ENCODE measurements at regions not wholly inside any gene's neighbourhood (a gene's known extent, or its start where the extent isn't known, plus 50 kb on each side); places are given as distances from the start of the nearest gene placed in this dataset.

DNA sequence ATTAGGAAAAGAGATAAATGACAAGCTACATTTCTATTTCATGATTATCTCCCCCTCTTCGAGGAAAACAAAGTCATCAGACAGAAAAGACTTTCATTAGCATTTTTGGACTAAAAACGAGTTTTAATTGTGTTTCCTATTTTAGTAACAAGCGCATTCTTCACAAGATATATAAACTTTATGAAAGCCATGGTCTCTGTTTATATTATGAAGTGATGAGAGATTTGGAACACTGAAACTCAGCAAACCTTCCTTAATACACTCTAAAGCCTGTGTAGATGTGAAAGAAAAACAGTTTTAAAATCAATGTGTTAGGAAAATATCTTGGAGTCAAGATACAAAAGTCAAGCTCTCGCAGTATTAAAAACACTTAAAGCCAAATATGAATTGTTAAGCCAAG is 539.1 kb downstream of the LRFN5 start:
- Histone ChIP-seq H3K4me3 (ENCODE audit: insufficient read depth, low read depth, low read length) (no peak overlapping the region), H2AK5ac (ENCODE audit: low read depth, low read length) (no peak overlapping the region), H4K91ac (ENCODE audit: insufficient read depth, low read depth, low read length) (no peak overlapping the region), H3K9me3 (ENCODE audit: control insufficient read depth, insufficient read depth, low read length) (no peaks in the 10 kb centered on the region), H3K56ac (ENCODE audit: extremely low read depth, insufficient read depth, low read length) (no peak overlapping the region), H3K14ac (replicated peaks; ENCODE audit: low read depth, low read length) (no peak overlapping the region; the same call in 1 of the 2 replicates), H3K36me3 (ENCODE audit: control insufficient read depth, insufficient read depth, low read length) (no peaks in the 10 kb centered on the region), H2AFZ (replicated peaks; ENCODE audit: low read length, poor library complexity) (no peak overlapping the region), H4K8ac (ENCODE audit: low read depth in 2 of 2, low read length in 2 of 2) (no peak overlapping the region; a peak in 1 of 4 replicates), H2AK9ac (replicated peaks; ENCODE audit: low read depth, low read length, poor library complexity) (no peak overlapping the region), H3K9ac (ENCODE audit: low read depth, low read length) (no peak overlapping the region), H3K4ac (ENCODE audit: low read depth, low read length) (no peak overlapping the region), H4K5ac (ENCODE audit: low read depth, low read length) (no peak overlapping the region), H3K4me1 (ENCODE audit: control insufficient read depth, insufficient read depth, low read length) (no peaks in the 10 kb centered on the region; the same call in none of the 2 replicates), H3K79me1 (ENCODE audit: low read depth in 1 of 2, low read length in 2 of 2) (no peaks in the 10 kb centered on the region), H2BK15ac (ENCODE audit: low read depth, low read length) (no peak overlapping the region), H4K20me1 (ENCODE audit: insufficient read depth, low read length) (no peaks in the 10 kb centered on the region), H3K18ac (ENCODE audit: low read depth, low read length) (no peak overlapping the region), H2BK20ac (ENCODE audit: low read depth, low read length) (no peak overlapping the region), H3K4me2 (ENCODE audit: low read depth, low read length) (peak overlapping the region; percentile 69; the same call in 1 of the 2 replicates), H2BK120ac (ENCODE audit: low read depth, low read length) (no peak overlapping the region), H3K23ac (ENCODE audit: low read depth, low read length) (no peak overlapping the region), H3K27me3 (ENCODE audit: control insufficient read depth, insufficient read depth, low read length) (no peaks in the 10 kb centered on the region), H2BK5ac (ENCODE audit: low read depth, low read length, poor library complexity, severe bottlenecking) (no peak overlapping the region), H3K9me1 (ENCODE audit: insufficient read depth, low read length) (no peaks in the 10 kb centered on the region; the same call in 1 of the 2 replicates), H3K27ac (ENCODE audit: insufficient read depth, low read length) (no peak overlapping the region)
- no CpG with 5 or more reads among the region's 4 CpGs for WGBS, 2 experiments (ENCODE audit: extremely low coverage in 2 of 2, insufficient read length in 1 of 2)
- BruUV-seq (replicated peaks): no TSS peak
- in situ Hi-C loops (cut with MboI; ENCODE audit: low sequenced_read_pairs): no loop called here
- dilution Hi-C loops (cut with HindIII; ENCODE audit: low sequenced_read_pairs, unreplicated experiment): no loop called here
- ATAC-seq (ENCODE audit: low read depth) (peak; percentile 46), DNase-seq (peak; percentile 4)
- TF ChIP-seq FOS (IDR thresholded peaks at IDR 0.05; ENCODE audit: low read depth, low read length) (no peak), MAFK (IDR thresholded peaks at IDR 0.05; ENCODE audit: low read depth, low read length) (no peak), SMC3 (IDR thresholded peaks at IDR 0.05; ENCODE audit: low read depth, low read length) (no peak), RAD21 (IDR thresholded peaks at IDR 0.05; ENCODE audit: low read length) (no peak), CHD1 (IDR thresholded peaks at IDR 0.05; ENCODE audit: low read depth, low read length) (no peak)
- intact Hi-C loops (cut with micrococcal nuclease): no loop called here
- POLR2A ChIA-PET (ENCODE audit: unreplicated experiment): no interaction called here
- CTCF ChIA-PET: interaction anchor here (1.0 kb wide), 1 partner anchor 15 kb away, joined by 3 read pairs; no protein-coding TSS in a partner anchor
